ENCODE measurements at regions not wholly inside any gene's neighbourhood (a gene's known extent, or its start where the extent isn't known, plus 50 kb on each side); places are given as distances from the start of the nearest gene placed in this dataset.
"Not testable (repeated sequence)": the region's sequence is repeated elsewhere in the genome, so short reads cannot be mapped to it uniquely, and the experiment has no call there.

DNA sequence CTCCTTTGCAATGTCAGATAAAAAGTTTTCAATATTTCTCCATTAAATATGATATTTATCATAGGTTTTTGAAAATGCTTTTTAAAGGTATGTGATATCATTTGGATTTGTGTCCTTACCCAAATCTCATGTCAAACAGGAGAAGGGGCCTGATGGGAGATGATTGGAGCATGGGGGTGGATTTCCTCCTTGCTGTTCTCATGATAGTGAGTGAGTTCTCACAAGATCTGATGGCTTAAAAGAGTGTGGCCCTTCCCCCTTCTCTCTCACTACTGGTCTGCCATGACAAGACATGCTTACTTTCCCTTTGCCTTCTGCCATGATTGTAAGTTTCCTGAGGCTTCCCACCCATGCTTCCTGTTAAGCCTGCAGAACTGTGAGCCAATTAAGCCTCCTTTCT is 90.0 kb downstream of the GYPE start:
- not testable (repeated sequence) for TF ChIP-seq EZH2 (IDR thresholded peaks at IDR 0.05; ENCODE audit: insufficient read depth, poor library complexity, severe bottlenecking); EZH2phosphoT487 (IDR thresholded peaks at IDR 0.05; ENCODE audit: insufficient read depth, low read depth)
